GM20000 (cell line): ENCODE measurements at regions not wholly inside any gene's neighbourhood (a gene's known extent, or its start where the extent isn't known, plus 50 kb on each side); places are given as distances from the start of the nearest gene placed in this dataset.
"Not testable (repeated sequence)": the region's sequence is repeated elsewhere in the genome, so short reads cannot be mapped to it uniquely, and the experiment has no call there.

Source experiments
- DNase-seq: peaks from one replicate; pipeline ENCODE4 v3.0.0; 2012; ENCODE audit warnings: low spot score
- TF ChIP-seq, protein P1 (sequence below): IDR thresholded peaks from 2 replicates; pipeline ENCODE4 v1.5.1; 2012; ENCODE audit warnings: mild to moderate bottlenecking, control low read depth; ENCODE audit errors: extremely low read depth, missing control alignments

GRCh38 chr4:33831442-33832066 lies 2412.8 kb downstream of the ARAP2 start:
- no peak for DNase-seq
- TF ChIP-seq, protein P1, sequence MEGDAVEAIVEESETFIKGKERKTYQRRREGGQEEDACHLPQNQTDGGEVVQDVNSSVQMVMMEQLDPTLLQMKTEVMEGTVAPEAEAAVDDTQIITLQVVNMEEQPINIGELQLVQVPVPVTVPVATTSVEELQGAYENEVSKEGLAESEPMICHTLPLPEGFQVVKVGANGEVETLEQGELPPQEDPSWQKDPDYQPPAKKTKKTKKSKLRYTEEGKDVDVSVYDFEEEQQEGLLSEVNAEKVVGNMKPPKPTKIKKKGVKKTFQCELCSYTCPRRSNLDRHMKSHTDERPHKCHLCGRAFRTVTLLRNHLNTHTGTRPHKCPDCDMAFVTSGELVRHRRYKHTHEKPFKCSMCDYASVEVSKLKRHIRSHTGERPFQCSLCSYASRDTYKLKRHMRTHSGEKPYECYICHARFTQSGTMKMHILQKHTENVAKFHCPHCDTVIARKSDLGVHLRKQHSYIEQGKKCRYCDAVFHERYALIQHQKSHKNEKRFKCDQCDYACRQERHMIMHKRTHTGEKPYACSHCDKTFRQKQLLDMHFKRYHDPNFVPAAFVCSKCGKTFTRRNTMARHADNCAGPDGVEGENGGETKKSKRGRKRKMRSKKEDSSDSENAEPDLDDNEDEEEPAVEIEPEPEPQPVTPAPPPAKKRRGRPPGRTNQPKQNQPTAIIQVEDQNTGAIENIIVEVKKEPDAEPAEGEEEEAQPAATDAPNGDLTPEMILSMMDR: no peak

- DNase-seq: not testable (repeated sequence)
Observed at GRCh38 chr4:33835764-33836163, 2408.6 kb downstream of the ARAP2 start.

- DNase-seq: no peak
- TF ChIP-seq, protein P1: no peak
Observed at GRCh38 chr4:33837043-33837838, 2407.1 kb downstream of the ARAP2 start.

GRCh38 chr4:33841120-33841519 lies 2403.2 kb downstream of the ARAP2 start:
- TF ChIP-seq, protein P1: no peak
- no peak for DNase-seq

DNA sequence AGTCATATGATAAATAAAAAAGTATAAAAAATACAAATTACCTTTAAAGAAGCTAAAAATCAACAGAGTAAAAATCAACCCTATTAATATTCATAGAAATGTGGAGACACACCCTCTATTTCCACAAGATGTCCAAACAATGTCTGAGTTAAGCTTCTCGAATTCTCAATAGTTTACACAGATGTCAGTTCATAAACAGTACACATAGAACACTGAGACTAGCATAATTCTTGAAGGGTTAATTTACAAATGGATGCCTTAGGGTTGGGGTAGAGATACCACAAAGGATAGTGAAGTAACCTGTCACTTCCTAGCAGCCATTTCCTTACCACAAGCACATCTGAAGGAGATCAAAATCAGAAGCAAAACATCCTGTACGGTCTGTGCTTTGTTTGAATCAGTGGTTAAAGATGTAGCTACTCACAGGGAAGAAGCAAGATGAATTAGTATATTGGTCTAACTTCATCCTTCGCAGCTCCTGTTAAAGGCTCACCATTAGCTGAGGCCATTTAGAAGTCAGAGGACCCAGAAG lies 2393.9 kb downstream of the ARAP2 start:
- no peak for DNase-seq
- TF ChIP-seq, protein P1: no peak

GRCh38 chr4:33853670-33854069 lies 2390.6 kb downstream of the ARAP2 start:
- not testable (repeated sequence) for DNase-seq

- TF ChIP-seq, protein P1: no peak
- DNase-seq: no peak
Observed at GRCh38 chr4:33864290-33864859, 2379.9 kb downstream of the ARAP2 start.

- no peak for DNase-seq
- TF ChIP-seq, protein P1: no peak
Observed at GRCh38 chr4:33873791-33874190, 2370.5 kb downstream of the ARAP2 start.
